GM12878 (cell line): ENCODE measurements at regions not wholly inside any gene's neighbourhood (a gene's known extent, or its start where the extent isn't known, plus 50 kb on each side); places are given as distances from the start of the nearest gene placed in this dataset.

Source experiments
- ATAC-seq: fragments of 200-7000 bp; cut with Tn5 transposase; 3 replicates; pipeline ENCODE4 v1.9.1; 2020; ENCODE audit warnings: mild to moderate bottlenecking, moderate library complexity
- BruUV-seq: library from RNA; stranded (reverse); fragments of 400-500 nt; replicated peaks from 2 replicates; lab custom pipeline; 2021; lab: Mats Ljungman, UMichigan
- CTCF ChIA-PET: fragments of 300-600 bp; sonication (Branson Sonifier 250); formaldehyde crosslinking; extraction: SDS; loops from one replicate; lab custom pipeline; 2021; ENCODE audit warnings: inconsistent platforms; lab: Yijun Ruan, JAX
- POLR2A ChIA-PET: fragments of 350-600 bp; formaldehyde crosslinking; extraction: SDS; loops from one replicate; lab custom pipeline; 2021; ENCODE audit warnings: inconsistent platforms; lab: Charles Lee
- RAD21 ChIA-PET: fragments of 300-600 bp; sonication (Branson Sonifier 250); formaldehyde crosslinking; loops from one replicate; lab custom pipeline; 2023; ENCODE audit warnings: antibody characterized with exemption; ENCODE audit not compliant: unreplicated experiment; lab: Charles Lee
- SMC1A ChIA-PET: fragments of 300-600 bp; sonication (Branson Sonifier 250); formaldehyde crosslinking; loops from one replicate; lab custom pipeline; 2023; ENCODE audit not compliant: unreplicated experiment, uncharacterized antibody; lab: Charles Lee
- DNase-seq: peaks from one replicate; pipeline ENCODE4 v3.0.0-alpha.2; 2011; ENCODE audit warnings: low read depth, low spot score
- FAIRE-seq: peaks from 3 replicates; lab custom pipeline; 2011; peaks lifted over from hg19 to GRCh38; lab: Jason Lieb, UNC
- H2AFZ ChIP-seq: 2 replicates; pipeline ENCODE4 v1.6.0; 2011; ENCODE audit warnings: low read depth, low read length, control low read depth; ENCODE audit not compliant: control insufficient read depth
- H3K27ac ChIP-seq: 2 replicates; pipeline ENCODE4 v1.5.1; 2011; ENCODE audit warnings: control low read depth; ENCODE audit not compliant: control insufficient read depth, insufficient read depth
- H3K27me3 ChIP-seq, 2 experiments: replicated peaks in 1 of 2; 2 replicates each; pipeline versions ENCODE4 v1.6.0 to v1.6.1; 2011; ENCODE audit warnings: low read length in 1 of 2; ENCODE audit not compliant: control insufficient read depth in 2 of 2, insufficient read depth in 2 of 2
- H3K36me3 ChIP-seq, 2 experiments: 2 replicates each; pipeline ENCODE4 v1.5.1; 2011; ENCODE audit warnings: low read length in 1 of 2; ENCODE audit not compliant: control insufficient read depth in 2 of 2, insufficient read depth in 2 of 2
- H3K4me1 ChIP-seq: 2 replicates; pipeline ENCODE4 v1.6.1; 2011; ENCODE audit warnings: mild to moderate bottlenecking, low read length, moderate library complexity, mixed read lengths; ENCODE audit not compliant: control insufficient read depth, insufficient read depth
- H3K4me2 ChIP-seq: 2 replicates; pipeline ENCODE4 v1.6.0; 2011; ENCODE audit warnings: control low read depth; ENCODE audit not compliant: control insufficient read depth, insufficient read depth
- H3K4me3 ChIP-seq: fragments of 200-600 bp; sonication (generic); 2 replicates; pipeline ENCODE4 v1.5.1; 2016
- H3K79me2 ChIP-seq: 2 replicates; pipeline ENCODE4 v1.6.0; 2011; ENCODE audit warnings: low read length; ENCODE audit not compliant: control insufficient read depth, insufficient read depth
- H3K9ac ChIP-seq: 2 replicates; pipeline ENCODE4 v1.8.0; 2011; ENCODE audit warnings: low read length, control low read depth, mixed read lengths; ENCODE audit not compliant: control insufficient read depth, insufficient read depth
- H3K9me3 ChIP-seq: replicated peaks from 3 replicates; pipeline ENCODE4 v1.5.1; 2011; ENCODE audit warnings: mild to moderate bottlenecking, low read length; ENCODE audit not compliant: control insufficient read depth, insufficient read depth
- H4K20me1 ChIP-seq: 2 replicates; pipeline ENCODE4 v1.6.0; 2011; ENCODE audit not compliant: control insufficient read depth, insufficient read depth
- BRCA1 ChIP-seq: IDR thresholded peaks from 2 replicates; pipeline ENCODE4 v1.6.1; 2011; ENCODE audit warnings: low read depth, low read length, improper control_type of control experiment
- CBX3 ChIP-seq: fragments of 200-600 bp; sonication (generic); IDR thresholded peaks from 2 replicates; pipeline ENCODE4 v1.6.1; 2016; ENCODE audit warnings: low read depth, borderline replicate concordance
- CBX5 ChIP-seq: sonication (generic); IDR thresholded peaks from 2 replicates; pipeline ENCODE4 v1.6.1; 2016; ENCODE audit warnings: low read depth, moderate library complexity, mild to moderate bottlenecking, inconsistent platforms
- ETV6 ChIP-seq, 2 experiments: fragments of 450-650 bp in 1 of 2; IDR thresholded peaks in 1 of 2; conservative IDR thresholded peaks in 1 of 2; 2 replicates each; pipeline ENCODE4 v1.6.1; 2014; ENCODE audit warnings: antibody characterized with exemption in 1 of 2, borderline replicate concordance in 1 of 2, low read depth in 1 of 2, mild to moderate bottlenecking in 1 of 2, moderate library complexity in 1 of 2
- IKZF2 ChIP-seq, 2 experiments: fragments of 450-650 bp; IDR thresholded peaks; 2 replicates each; pipeline ENCODE4 v1.6.1; 2017; ENCODE audit warnings: mild to moderate bottlenecking in 2 of 2, moderate library complexity in 2 of 2
- KLF5 ChIP-seq: fragments of 450-650 bp; IDR thresholded peaks from 2 replicates; pipeline ENCODE4 v1.6.1; 2014; ENCODE audit warnings: mild to moderate bottlenecking; ENCODE audit not compliant: partially characterized antibody
- MYC ChIP-seq: IDR thresholded peaks from 2 replicates; pipeline ENCODE4 v1.6.1; 2011; ENCODE audit warnings: mild to moderate bottlenecking, low read length, moderate library complexity, inconsistent platforms; ENCODE audit not compliant: insufficient read depth, insufficient replicate concordance, insufficient read length, severe bottlenecking
- NRF1 ChIP-seq: conservative IDR thresholded peaks from 2 replicates; pipeline ENCODE4 v1.6.1; 2011; ENCODE audit warnings: mild to moderate bottlenecking, low read depth, low read length, improper control_type of control experiment
- POLR2A ChIP-seq: IDR thresholded peaks from 2 replicates; pipeline ENCODE4 v1.6.1; 2011; ENCODE audit warnings: low read depth, mild to moderate bottlenecking, low read length
- WGBS: methylation state at CpG from one replicate; pipeline ENCODE4 v1.1.6; 2016; ENCODE audit warnings: low lambda C conversion rate; ENCODE audit not compliant: insufficient replicate concordance, insufficient coverage; ENCODE audit errors: missing lambda C conversion rate; 5-methylcytosine and 5-hydroxymethylcytosine counted together
- in situ Hi-C: fragments of 300-500 bp; cut with MboI; formaldehyde crosslinking; loops from 9 replicates; pipeline ENCODE4 v1.14.3; 2018; ENCODE audit warnings: mixed read lengths
- intact Hi-C: fragments of 100-400 bp; cut with micrococcal nuclease; formaldehyde crosslinking; loops from one replicate; pipeline ENCODE4 v1.14.2; 2022; ENCODE audit not compliant: unreplicated experiment
- TF ChIP-seq, protein P1 (sequence below): IDR thresholded peaks from 2 replicates; pipeline ENCODE4 v1.6.1; 2012; ENCODE audit warnings: low read length, inconsistent platforms
- TF ChIP-seq, protein P2 (sequence below): IDR thresholded peaks from 2 replicates; pipeline ENCODE4 v1.6.1; 2012; ENCODE audit warnings: low read depth, low read length, improper control_type of control experiment
- TF ChIP-seq, protein P3 (sequence below): fragments of 450-650 bp; IDR thresholded peaks from 2 replicates; pipeline ENCODE4 v1.6.1; 2018; ENCODE audit warnings: borderline replicate concordance, mild to moderate bottlenecking; ENCODE audit not compliant: partially characterized antibody

DNA sequence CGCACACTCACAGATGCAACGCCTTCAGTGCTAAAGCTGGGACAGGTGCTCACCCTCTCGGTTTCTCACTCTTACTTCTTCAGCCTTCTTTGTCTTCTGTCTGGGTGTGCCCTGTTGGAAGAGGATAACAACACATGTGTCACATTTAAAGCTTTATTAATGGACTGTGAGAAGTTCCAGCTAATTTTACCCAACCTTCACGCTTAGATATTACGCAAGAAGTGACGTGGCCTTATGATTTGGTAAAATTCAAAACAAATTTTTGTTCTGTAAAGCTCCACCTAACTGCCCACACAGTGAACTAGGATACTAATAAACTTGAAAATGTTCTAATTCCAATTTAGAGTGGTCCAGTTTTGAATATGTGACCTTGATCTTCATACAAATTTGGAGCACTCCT is 66.7 kb upstream of the LRCH1 start (continued):
- TF ChIP-seq, protein P1, sequence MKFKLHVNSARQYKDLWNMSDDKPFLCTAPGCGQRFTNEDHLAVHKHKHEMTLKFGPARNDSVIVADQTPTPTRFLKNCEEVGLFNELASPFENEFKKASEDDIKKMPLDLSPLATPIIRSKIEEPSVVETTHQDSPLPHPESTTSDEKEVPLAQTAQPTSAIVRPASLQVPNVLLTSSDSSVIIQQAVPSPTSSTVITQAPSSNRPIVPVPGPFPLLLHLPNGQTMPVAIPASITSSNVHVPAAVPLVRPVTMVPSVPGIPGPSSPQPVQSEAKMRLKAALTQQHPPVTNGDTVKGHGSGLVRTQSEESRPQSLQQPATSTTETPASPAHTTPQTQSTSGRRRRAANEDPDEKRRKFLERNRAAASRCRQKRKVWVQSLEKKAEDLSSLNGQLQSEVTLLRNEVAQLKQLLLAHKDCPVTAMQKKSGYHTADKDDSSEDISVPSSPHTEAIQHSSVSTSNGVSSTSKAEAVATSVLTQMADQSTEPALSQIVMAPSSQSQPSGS = no peak

DNA sequence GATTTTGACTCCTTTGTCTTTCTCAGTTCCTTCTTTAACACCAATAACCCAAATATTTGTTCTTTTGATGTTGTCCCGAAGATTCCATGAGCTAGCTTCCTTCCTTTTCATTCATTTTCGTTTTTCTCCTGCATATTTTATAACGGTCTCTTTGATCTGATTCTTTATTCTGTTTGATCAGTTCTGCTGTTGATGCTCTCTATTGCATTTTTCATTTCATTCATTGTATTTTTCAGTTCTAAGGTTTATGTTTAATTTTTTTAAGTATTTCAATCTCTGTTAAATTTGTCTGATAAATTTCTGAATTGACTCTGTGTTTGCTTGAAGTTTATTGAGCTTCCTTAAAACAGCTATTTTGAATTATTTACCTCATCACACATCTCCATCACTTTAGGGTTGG is 68.4 kb upstream of the LRCH1 start:
- BruUV-seq = no TSS peak
- WGBS = 29% methylated on average over 3 of the region's 3 CpGs
- FAIRE-seq = no peak

More for the DNA sequence above, 68.4 kb upstream of the LRCH1 start:
- no peak overlapping the region for H3K4me2 ChIP-seq
- H4K20me1 ChIP-seq = no peaks in the 10 kb centered on the region
- H3K36me3 ChIP-seq = no peaks in the 10 kb centered on the region
- intact Hi-C loops = no loop called here
- peaks cover 14% of the 10 kb centered on the region; the same call in 2 of the 3 replicates for H3K9me3 ChIP-seq
- CTCF ChIA-PET = no interaction called here
- H3K4me1 ChIP-seq = peaks cover 4% of the 10 kb centered on the region; the same call in 1 of the 2 replicates
- no peak overlapping the region for H3K4me3 ChIP-seq
- no peak for TF ChIP-seq BRCA1
- no peak for TF ChIP-seq IKZF2 (IDR thresholded peaks at IDR 0.05)
- TF ChIP-seq KLF5 = no peak
- TF ChIP-seq POLR2A = no peak
- no peak for TF ChIP-seq MYC
- TF ChIP-seq, protein P2, sequence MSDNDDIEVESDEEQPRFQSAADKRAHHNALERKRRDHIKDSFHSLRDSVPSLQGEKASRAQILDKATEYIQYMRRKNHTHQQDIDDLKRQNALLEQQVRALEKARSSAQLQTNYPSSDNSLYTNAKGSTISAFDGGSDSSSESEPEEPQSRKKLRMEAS = no peak
- 0 out of 2 replicates have a peak, but pooled peaks have one; percentile 63 for TF ChIP-seq CBX3
- TF ChIP-seq ETV6 (conservative IDR thresholded peaks at IDR 0.05 in 1 of 2, IDR thresholded peaks at IDR 0.05 in 1 of 2; ENCODE audit: borderline replicate concordance in 1 of 2, low read depth in 1 of 2) = no peak
- TF ChIP-seq CBX5 = peak; percentile 91
- TF ChIP-seq, protein P3, sequence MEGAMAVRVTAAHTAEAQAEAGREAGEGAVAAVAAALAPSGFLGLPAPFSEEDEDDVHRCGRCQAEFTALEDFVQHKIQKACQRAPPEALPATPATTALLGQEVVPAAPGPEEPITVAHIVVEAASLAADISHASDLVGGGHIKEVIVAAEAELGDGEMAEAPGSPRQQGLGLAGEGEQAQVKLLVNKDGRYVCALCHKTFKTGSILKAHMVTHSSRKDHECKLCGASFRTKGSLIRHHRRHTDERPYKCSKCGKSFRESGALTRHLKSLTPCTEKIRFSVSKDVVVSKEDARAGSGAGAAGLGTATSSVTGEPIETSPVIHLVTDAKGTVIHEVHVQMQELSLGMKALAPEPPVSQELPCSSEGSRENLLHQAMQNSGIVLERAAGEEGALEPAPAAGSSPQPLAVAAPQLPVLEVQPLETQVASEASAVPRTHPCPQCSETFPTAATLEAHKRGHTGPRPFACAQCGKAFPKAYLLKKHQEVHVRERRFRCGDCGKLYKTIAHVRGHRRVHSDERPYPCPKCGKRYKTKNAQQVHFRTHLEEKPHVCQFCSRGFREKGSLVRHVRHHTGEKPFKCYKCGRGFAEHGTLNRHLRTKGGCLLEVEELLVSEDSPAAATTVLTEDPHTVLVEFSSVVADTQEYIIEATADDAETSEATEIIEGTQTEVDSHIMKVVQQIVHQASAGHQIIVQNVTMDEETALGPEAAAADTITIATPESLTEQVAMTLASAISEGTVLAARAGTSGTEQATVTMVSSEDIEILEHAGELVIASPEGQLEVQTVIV = no peak
- no peak for TF ChIP-seq NRF1
- TF ChIP-seq, all 136 proteins: peak for 2
- no peaks in the 10 kb centered on the region for H3K27me3 ChIP-seq
- ChIA-PET POLR2A (no interaction called here), RAD21 (no interaction called here), SMC1A (no interaction called here)
- no peak overlapping the region for H3K27ac ChIP-seq
- in situ Hi-C loops = no loop called here
- no peaks in the 10 kb centered on the region for H3K79me2 ChIP-seq
- ATAC-seq (no peak), DNase-seq (no peak)
- no peak overlapping the region for H3K9ac ChIP-seq
- no peak overlapping the region for H2AFZ ChIP-seq
